Omental fat pad (tissue), 3 donors: ENCODE measurements at regions not wholly inside any gene's neighbourhood (a gene's known extent, or its start where the extent isn't known, plus 50 kb on each side); places are given as distances from the start of the nearest gene placed in this dataset.
"Not testable (repeated sequence)": the region's sequence is repeated elsewhere in the genome, so short reads cannot be mapped to it uniquely, and the experiment has no call there.

ENCODE experiments used
- ATAC-seq: fragments of 150-250 bp; one replicate; pipeline ENCODE4 v1.9.1; 2016; ENCODE audit warnings: mild to moderate bottlenecking, moderate library complexity; ENCODE audit not compliant: low FRiP score
- DNase-seq: peaks from one replicate; pipeline ENCODE4 v3.0.0-alpha.2; 2019; ENCODE audit warnings: low spot score
- CTCF ChIP-seq, 3 donors: fragments of 450-650 bp; IDR thresholded peaks; one replicate each; pipeline ENCODE4 v1.5.1; 2016 to 2017; ENCODE audit warnings: antibody characterized with exemption in 3 of 3, mild to moderate bottlenecking in 3 of 3, moderate library complexity in 2 of 3

GRCh38 chr7:121499624-121500023, 103.5 kb upstream of the FAM3C start:
- no peak for TF ChIP-seq CTCF (IDR thresholded peaks at IDR 0.05)
- no peak for DNase-seq

GRCh38 chr7:121498816-121499215, 102.7 kb upstream of the FAM3C start:
- DNase-seq (no peak), ATAC-seq (no peak)
- TF ChIP-seq CTCF (IDR thresholded peaks at IDR 0.05), result no peak

More at GRCh38 chr7:121499624-121500023, 103.5 kb upstream of the FAM3C start:
- ATAC-seq, result no peak

GRCh38 chr7:121497545-121497944, 101.4 kb upstream of the FAM3C start:
- DNase-seq, ATAC-seq: not testable (repeated sequence)

GRCh38 chr7:121494516-121494915, 98.4 kb upstream of the FAM3C start:
- ATAC-seq, result no peak
- TF ChIP-seq CTCF (IDR thresholded peaks at IDR 0.05), result no peak
- DNase-seq, result no peak

GRCh38 chr7:121493553-121493952, 97.4 kb upstream of the FAM3C start:
- no peak for ATAC-seq
- no peak for DNase-seq
- no peak for TF ChIP-seq CTCF (IDR thresholded peaks at IDR 0.05)

DNA sequence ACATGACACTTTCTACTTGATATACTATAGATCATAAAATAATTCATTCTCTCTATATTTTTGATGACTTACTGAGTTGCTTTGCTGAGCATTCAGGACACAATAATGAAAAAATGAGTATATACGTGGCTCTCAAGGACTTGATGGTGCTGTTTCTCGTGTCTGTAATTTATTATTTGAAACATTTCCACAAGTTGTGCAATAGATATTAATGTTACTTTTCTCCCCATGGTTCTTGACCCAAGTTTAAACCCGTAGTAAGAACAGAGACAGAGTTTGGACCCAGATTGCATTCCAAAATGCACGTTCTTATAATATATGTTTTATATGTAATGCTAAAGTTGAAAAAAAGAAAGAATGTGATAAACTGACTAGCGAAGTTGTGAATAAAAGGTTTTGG, 94.2 kb upstream of the FAM3C start:
- TF ChIP-seq CTCF (IDR thresholded peaks at IDR 0.05), result no peak
- no peak for ATAC-seq
- no peak for DNase-seq

DNA sequence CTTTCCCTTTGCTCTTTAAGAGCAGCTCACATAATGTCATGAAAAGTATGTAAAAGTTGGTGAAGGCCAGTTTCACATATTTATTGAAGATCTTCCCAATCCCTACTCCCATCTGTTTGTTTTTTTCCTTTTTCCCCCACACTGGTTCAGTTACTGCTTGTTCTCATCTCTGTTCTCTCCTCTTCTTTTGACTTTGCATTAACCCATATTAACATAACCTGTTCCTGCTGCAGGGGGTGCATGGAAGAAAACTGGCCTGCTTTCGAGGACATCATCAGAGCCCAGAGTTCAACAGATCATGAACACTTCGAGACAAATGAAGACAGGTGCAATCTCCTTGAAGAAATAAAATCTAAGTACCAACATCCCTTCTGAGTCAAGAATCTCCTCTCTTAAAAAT, 93.3 kb upstream of the FAM3C start:
- DNase-seq (no peak), ATAC-seq (no peak)
- TF ChIP-seq CTCF (IDR thresholded peaks at IDR 0.05), result no peak

DNA sequence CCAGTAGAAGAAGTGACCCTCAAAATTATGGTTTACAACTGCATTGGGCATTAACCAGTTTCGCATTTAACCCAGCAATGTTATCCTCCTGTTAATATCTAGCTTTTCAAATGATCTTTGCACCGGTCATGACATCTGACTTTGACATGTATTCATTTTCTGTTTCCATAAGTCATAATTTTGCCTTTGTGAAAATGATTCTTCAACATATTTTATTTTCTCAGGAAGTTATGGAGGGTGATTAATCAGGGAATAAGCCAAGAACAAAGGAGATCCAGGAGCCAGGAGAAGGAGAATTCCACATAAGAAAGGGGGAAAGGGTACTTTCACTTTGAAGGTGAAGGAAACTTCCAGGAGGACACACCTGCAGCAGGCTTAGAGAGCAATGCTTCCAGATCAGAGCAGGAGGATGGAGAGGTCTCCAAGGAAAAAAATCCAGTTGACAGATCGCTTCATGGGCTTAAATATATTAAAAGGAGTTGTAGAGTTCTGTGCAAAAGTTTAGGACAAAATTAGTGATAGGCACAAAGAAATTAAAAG, 92.1 kb upstream of the FAM3C start:
- DNase-seq, result no peak
- TF ChIP-seq CTCF (IDR thresholded peaks at IDR 0.05), result no peak
- ATAC-seq, result no peak
